ENCODE measurements at regions not wholly inside any gene's neighbourhood (a gene's known extent, or its start where the extent isn't known, plus 50 kb on each side); places are given as distances from the start of the nearest gene placed in this dataset.

DNA sequence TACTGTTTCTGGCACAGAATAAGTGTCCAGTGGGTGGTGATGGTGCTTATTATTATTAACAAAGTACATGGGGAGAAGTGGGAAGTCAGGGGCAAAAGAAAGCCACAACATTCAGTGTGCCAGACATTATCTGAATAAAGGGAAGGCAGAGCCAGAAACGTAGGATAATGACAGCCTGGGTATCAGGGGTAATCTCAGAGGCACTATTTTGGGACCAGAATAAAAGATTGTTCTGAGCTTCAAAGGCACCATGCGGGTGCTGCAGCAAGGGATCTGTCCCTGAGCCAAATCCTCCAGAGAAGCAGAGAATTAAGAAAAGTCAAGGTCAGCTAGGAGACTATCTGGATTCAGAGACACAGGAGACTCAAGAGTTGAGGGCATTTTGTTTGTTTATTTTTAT is 328.8 kb upstream of the GATB start:
- no peak for DNase-seq

DNA sequence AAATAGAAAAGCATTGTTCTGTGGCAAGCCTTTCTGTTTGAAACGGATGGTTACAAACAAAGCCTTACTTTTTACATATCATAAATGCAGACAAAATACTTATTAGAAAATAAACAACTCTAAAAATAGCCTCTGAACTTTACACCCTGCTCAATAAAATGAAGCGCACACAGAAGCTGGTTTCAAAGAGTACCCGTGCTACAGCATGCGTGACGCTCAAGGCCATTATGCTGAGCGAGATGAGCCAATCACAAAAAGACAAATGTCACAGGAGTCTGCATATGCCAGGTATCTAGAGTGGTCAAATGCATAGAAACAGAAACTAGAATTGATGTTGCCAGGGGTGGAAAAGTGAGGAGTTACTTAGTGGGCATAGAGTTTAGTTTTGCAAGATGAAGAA is 326.5 kb upstream of the GATB start:
- DNase-seq = no peak

DNA sequence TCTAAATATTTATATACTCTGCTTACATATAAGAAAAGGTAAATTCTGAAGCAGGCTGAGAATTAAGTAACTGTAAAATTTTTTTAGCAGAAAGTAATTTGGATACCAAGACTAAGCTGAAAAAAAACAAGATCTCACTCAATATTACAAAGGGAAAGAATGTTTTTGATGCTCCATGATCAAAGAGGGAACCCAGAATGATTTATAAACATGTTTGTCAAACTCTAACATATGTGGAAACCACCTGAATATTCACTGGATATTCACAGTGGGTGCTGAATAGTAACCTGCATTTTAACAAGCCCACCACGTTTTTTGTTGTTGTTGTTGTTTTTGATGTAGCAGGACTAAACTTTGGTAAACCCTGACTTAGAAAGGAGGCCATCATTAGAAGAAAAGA is 324.9 kb upstream of the GATB start:
- DNase-seq = no peak

DNA sequence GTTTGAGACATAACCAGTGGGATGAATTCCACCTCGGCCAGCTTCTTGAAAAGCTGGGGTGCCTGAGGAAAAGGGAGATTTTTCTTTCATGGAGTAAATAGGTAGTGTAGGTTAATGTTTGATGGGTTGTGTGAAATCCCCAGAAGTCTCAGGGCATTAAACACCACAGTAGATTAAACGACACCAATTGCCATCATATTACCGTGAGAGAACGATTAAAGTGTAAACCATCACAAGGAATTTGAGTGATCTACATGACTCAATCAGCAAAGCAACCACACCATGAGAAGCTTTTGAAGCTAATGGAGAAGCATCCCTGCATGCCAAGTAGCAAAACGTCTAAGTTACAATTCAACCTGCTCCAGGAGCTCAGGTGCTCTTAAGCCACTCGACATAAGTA is 322.5 kb upstream of the GATB start:
- no peak for DNase-seq

DNA sequence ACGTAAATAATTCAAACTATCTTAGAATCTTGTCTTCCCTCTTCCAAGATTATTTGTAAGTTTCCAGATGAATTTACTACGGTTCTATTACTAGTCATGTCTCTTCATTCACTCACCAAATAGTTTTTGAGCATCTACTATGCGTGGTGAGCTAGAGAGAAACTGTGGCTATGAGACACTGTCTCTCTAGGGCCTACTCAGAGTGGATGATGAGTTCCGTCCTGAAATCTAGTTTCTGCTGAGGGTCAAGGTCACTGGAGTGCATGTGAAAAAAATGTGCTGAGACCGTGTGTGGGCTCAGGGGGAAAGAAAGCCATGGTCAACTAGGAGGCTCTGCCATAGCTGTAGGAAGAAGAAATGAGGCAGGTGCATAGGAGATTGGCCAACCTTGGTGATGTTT is 320.2 kb upstream of the GATB start:
- DNase-seq = no peak

DNA sequence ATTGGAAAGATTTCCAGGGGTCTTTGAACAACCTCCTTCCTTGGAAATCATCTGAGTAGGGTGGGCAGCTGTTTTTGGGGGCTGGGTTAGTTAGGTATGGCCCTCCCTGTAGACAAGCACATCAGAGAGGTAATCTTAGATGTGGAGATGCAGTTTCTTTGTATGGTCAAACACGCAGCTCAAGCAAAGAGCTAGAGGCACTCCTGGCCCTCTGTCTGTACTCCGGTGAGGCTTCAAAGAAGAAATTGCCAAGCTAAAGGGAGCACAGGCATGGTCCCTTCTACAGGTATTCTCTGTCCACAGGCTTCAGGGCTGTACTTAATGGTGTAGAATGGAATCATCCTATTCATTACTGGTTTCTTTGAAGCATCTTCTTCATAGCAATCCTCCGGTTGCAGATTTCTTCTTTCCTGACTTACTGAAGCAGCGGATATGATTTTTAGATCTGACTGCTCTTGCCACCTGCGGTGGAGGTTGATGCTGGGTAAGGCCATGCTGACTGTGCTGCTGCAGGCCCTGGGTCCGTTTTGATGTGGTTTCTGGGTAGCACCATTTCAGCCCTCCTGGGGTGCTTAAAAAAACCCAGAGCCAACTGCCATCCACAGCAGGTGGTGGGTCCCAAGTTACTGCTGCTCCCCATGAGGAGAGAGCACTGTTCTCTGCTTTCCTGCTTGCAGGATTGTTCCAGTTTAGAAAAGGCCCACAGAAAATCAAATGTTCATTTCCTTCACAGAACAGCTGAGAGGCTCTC is 318.9 kb upstream of the GATB start:
- DNase-seq = no peak

DNA sequence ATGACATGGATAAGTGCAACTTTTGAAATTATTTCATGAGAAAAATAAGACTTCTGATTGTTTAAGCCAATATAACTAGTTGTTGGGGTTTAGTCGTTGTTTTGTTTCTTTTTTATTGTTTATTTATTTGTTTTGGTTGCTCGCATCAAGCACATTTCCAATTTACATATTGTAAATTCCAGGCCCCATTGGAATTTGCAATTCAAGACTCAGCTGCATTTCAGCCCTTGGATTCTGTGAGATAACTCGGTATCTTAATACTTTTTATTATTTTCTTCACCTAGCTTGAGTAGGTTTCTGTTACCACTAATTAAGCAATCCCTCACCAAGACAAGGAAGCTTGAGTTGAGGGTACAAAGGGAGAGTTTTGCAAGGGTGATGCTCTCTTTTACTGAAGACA is 318.3 kb upstream of the GATB start:
- no peak for DNase-seq

DNA sequence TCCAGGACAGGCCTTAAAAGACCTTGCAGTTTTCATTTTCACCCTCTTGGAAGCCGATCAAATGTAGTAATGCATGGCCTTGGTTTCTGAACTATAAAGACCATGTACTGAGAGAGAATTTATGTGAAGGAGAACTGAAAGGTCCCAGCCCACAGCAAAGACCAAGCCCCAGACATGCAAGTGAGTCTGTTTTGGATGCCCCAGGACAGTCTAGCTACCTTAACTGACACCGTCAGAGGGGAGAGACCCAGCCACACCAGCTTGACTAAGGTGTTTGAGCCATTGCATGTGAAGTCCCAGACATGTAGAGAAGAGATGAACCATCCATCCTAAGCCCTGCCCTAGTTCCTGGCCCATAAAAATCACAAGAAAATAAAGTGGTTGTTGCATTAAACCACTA is 316.8 kb upstream of the GATB start:
- DNase-seq = no peak

DNA sequence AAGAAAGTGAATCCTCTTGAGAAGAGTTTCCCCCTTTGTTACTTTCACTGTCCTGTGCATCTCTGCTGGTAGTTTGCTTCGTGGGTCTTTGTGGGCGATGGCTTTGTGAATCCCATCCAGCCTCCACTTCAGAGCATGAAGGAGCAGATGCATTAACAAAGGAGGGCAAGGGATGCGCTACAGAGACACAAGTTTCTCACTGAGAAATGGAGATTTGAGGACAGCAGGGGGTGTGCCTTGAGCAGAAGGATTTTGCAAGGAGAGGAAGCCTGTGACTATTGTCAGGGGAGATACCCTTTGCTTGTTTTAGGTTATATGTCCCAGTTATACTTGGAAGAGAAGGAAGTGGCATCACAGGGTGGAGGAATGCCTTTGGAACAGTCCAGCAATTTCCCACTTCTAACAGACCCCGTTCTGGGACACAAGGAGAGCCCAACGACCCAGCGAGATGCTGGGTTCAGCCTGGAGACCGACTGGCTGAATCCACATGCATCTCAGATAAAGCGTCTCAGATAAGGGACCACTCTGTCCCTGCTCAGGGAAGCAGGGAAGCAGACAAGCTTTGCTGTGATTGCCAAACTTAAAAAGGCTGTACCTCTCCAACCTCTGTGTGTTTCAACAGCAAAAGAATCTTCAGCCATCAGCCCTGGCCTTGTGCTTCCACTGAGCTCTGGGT is 314.6 kb upstream of the GATB start:
- no peak for DNase-seq

DNA sequence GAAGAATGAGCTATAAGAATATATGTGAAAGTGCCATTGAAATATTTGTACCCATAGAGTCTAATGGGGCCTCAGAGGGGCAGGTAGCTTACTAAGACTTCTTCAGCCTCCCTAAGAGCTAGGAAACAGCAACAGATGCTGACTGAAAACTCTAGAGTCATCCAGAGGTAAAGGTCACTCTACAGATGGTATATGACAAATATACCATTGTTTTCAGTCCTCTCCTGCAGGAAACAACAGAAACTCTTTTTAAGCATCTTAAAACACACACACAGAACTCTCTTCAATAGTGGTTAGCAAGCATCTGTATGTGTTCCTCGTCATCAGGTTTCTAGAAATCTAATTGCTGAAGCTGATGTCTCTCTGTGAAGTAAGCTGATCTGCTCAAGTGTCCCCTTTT is 313.8 kb upstream of the GATB start:
- DNase-seq = no peak

DNA sequence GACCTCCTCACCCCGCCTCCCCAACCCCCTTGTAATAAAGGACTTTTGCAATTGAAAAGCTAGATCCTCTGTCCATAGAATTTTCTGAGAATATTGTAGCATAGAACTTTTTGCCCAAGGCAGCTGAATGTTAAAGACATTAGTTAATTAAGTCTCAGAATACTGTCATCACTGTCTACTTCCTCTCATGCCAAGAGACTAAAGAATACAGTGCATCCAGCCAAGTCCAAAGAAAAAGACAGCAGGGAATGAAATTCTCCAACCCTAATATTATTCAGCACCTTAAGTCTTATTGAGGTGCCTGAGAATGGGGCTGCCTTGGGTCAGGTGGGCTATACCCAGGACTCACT is 313.3 kb upstream of the GATB start:
- no peak for DNase-seq

DNA sequence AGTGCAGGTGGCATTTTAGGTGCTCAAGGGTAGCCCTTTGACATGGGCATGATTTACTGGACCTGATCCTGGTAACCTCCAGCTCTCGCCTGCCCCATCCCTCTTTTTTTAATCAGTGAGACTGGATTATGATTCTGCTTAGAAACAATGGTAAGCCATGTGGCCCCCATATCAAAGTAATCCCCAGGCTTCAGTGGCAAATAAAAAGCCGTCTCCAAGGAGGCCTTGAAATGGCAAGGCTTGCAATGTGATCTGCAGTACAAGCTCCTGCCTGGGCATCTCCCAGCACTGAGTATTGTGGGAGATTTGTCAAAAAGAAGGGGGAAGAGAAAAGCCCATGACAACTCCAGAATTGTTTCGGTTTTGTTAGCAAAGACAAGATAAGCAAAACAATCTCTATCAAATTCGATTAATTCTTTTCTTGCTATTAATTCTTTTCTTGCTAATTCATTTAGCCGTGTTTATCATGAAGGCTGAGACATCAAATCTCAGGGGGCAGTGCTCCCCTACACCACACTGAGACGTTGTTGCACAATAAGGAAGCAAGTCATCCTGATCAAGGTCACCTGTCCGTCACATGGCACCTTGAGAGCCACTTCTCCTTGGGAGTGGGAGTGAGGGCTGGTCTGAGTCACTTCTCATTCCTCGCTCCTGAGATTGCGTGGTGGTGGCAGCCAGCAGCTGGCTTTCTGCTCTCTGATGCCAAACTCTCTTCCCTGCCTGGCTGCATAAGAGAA is 312.7 kb upstream of the GATB start:
- no peak for DNase-seq

DNA sequence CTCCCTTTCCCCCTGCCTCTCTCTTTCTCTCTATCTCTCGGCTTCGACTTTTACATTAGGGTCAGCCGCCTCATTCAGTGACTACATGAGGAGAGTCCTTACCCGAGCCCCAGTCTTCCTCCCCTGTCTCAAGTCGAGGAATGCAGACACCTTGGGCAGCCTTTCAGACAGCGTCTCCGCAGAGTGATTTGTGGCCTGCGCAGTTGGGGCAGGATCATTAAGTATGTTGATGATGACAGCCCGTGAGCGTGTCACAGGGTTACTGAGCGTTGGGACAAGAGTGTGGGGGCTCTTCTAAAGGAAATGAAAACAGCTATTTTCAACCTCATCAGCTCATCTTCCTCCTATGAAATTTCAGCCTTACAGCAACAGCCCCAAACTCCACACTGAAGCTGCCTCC is 312.1 kb upstream of the GATB start:
- no peak for DNase-seq

DNA sequence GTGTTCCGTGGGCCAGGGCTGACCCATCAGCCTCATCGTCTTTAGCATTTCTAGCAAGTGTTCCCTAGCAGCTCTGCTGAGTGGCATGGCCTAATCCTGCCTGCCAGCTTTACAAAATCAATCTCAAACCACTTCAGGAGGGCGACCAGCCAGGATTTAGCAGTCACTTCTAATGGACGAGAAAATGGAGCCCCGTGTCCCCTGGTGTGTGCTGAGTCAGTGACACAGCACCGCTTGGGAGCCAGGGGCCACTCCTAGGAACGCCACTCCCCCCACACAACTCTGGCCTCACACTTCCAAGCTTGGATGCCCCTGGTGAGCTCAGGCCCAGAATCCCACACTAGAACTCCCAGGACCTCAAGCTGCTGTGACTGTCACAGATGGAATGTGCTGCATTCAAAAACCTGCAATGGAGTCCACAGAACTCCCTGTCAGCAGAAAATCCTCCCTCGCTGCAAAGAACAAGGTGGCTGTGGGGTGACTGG is 311.2 kb upstream of the GATB start:
- no peak for DNase-seq

DNA sequence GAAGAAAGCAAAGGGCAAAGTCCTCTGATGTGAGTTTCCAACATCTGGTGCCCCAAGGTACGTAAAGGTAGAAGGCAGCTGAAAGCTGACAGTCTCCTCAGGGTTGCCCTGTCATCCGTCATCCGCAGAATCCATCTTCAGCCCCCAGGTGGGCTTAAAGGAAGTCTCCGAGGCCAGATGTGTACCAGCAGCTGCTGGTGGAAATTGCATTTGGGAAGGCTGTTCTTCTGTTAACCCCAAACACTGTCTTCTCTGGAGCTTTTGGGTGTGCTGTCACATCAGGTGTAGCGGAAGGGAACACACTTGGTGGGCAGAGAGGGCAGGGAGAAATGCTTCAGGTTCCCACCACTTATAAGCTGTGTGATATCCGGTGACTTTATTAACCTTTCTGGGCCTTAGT is 310.0 kb upstream of the GATB start:
- no peak for DNase-seq

DNA sequence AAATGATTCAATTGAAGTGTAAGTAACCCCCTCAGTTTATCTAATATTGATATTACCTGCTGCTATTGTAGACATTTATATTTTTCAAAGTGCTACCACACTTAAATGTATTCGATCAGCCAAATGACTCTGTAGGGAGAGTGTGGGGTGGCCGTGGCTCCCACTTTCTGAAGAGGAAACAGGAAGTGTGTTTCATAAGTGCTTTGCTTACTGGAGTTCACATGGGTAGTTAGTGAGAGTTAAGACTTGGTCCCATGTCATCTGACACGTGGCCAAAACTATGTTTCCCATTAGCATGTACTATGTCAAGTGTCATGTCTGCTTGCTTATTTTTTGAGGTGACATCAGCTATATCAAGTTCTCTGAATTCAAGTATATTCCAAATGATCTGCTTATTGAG is 308.1 kb upstream of the GATB start:
- no peak for DNase-seq

DNA sequence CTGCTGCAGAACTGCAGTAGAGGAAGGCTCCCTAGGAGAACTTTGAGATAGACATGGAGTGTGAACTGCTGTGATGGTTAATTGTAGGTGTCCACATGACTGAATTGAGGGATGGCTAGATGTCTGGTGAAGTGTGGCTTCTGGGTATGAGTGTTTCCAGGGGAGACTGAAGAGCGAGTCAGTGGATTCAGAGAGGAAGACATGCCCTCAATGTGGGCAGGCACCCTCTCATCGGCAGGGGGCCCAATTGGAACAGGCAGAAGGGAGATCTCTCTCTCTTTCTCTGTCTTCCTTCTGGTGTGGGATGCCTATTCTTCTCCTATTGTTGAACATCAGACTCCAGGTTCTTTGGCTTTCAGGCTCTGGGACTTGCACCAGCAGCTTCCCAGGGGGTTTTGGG is 304.7 kb upstream of the GATB start:
- no peak for DNase-seq

DNA sequence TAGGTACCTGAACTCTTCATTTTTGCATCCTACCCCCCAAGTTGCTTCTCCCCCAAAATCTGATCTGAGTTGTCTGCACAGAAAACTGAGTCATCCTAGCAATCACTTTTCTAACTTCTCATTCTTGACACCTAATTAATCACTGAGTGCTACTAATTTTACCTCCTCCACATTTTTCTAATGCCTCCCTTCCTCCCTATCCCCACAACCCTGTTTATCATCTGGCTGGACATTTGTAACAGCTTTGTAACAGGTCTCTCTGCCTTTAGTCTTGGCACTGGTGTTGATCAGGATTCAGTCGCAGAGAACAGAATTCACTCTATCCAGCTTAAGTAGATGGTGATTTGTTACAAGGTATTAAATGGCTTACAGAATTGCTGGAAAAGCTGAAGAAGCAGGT is 303.9 kb upstream of the GATB start:
- DNase-seq = no peak

DNA sequence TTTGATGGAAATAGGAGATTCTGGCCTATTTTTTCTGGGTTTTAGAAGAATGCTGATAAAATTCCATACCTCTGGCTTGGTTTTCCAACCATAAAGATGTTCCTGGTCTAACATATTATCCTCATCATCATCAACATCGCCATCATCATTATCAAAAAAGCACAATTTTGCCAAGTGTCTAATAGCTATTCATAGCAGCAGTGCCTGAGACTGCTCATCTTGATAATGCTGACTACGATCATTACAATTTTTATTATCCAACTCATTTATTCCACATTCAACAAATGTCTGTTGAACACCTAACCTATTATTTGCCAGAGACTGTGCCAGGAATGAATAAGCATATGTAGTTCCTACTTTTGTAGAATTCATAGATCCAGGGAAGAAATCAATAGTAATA is 303.5 kb upstream of the GATB start:
- DNase-seq = no peak

DNA sequence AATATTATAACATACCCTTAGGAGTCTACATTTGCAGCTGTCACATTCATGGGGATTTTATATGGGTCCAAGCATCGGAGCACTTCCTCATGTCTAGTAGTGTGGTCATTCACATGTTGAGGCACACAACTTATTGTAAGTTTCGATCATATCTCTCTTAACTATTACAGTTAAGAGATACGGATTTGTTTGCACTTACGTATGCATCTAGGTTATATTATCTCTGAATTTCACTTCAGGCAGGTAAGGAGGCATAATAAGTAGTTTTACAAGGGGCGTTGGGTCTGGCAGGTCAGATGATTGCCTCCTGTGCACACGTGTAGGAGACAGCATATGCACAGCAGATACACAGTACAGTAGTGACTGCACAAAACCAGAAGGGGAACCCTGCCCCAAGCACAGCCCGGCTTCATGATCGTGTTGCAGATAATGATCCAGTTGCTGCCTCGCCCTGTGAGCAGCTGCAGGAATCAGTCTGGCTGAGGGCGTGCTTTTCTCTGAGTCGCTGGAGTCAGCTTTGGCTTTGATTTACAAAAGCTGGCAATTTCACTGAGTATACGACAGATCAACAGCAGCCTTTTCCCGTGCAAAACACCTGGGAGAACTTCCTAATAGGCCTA is 302.9 kb upstream of the GATB start:
- DNase-seq = peak; percentile 47 to 74

DNA sequence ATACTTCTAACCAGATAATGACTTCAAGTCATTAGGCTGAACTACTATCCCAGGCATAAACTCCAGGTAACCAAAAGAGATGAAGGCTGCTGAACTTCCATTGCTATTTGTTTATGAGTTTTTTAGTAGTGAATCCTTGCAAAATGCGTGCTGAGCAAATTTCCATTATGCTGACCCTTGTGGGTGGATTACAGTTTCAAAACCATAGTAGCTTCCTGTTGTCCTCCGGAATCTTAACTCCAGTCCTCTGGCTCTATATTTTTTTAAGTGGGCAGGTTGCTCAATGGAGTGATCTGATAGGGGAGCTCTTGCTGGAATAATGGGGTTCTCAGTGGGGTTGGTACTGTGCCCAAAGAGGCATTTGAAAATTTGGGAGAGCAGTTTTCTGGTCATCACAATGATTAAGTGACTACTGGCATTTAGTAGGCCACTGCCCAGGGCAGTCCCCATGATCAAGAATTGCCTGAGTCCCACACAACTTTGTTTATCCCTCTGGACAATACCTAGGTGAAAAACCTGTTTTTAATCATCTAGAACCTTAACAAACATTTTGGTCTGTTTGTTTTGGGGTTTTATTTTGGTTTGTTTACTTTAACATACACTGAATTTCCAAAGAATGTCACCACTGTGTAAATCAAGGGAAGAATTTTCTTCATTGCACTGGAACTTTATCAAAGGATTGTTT is 302.3 kb upstream of the GATB start:
- no peak for DNase-seq

DNA sequence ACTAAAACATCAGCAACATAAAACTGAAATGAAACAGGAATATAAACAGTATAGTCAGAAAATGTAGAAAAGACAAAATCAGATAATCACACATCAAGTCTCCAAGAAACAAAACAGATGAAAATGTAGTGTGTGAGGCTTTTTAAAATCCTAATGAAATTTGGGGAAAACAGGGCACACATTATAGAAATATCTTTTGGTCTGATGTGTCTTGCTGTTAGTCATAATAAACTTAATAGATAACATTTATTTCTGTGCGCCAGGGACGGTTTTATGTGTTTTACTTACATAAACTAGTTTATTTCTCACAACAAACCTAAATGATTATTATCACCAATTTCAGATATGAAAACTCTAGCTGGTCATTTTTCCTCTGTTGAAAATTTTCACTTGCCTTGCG is 293.9 kb upstream of the GATB start:
- DNase-seq = no peak

DNA sequence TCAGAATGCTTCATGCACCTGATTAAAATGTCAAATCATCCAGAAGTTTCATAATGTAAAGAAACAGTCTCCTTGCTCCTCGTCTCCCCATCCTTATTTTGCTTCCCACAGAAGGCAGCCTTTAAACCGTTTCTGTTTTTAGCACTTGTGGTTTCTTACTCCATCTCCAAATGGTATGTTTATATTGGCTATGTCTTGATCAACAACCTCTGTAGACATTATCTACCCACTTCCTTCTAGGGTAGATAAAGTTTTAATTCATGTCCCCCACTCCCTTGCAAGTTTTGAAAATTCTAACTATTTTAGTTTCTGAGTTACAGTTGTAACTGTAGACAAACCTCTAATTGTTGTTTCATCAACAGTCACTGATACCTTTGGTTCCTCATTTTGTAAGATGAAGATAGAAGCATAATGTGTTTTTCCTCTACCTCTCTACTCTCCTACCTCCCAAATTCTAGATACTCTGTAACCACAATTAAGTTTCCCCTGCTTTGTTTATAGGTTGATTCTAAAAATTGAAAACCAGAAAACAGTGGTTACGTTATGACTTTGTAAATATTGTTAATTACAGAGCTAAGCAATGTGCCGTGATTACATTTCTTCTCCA is 291.7 kb upstream of the GATB start:
- DNase-seq = no peak

Data from NCI-H2081 (cell line).